ENCODE measurements at regions not wholly inside any gene's neighbourhood (a gene's known extent, or its start where the extent isn't known, plus 50 kb on each side); places are given as distances from the start of the nearest gene placed in this dataset.

GRCh38 chr12:3965046-3965445, 91.8 kb upstream of the PARP11 start:
- Histone ChIP-seq H3K4me3 (no peak overlapping the region), H3K36me3 (no peaks in the 10 kb centered on the region), H3K27ac (no peak overlapping the region), H3K4me1 (no peaks in the 10 kb centered on the region), H3K9me3 (no peaks in the 10 kb centered on the region), H3K27me3 (no peaks in the 10 kb centered on the region)
- no peak for DNase-seq (ENCODE audit: low spot score in 2 of 2)
- TF ChIP-seq POLR2A (IDR thresholded peaks at IDR 0.05) = no peak
- TF ChIP-seq POLR2AphosphoS5 (IDR thresholded peaks at IDR 0.05) = no peak
- no peak for TF ChIP-seq CTCF (IDR thresholded peaks at IDR 0.05)
- intact Hi-C loops (cut with DNase I; ENCODE audit: low total_unique reads) = no loop called here

DNA sequence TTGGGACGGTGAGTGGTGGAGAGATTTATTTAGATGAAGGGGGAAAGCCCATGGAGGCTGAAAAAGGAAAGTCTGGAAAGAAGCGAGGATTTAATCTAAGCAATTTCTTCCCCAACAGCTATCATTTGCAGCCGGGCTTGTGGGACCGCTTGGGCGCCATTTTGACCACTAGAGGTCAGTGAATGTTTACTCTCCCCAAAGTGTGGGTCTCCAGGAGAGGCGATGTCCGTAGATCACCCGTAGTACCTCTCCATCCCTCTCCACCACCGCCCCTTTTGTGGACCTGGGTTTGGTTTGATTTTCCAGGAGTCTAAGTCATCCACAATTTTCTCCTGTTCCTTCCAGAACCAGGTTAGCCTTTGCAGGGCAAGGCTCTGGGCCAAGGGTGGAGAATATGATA, 91.2 kb upstream of the PARP11 start:
- H3K9me3 ChIP-seq = no peaks in the 10 kb centered on the region
- intact Hi-C loops (cut with DNase I; ENCODE audit: low total_unique reads) = no loop called here
- H3K36me3 ChIP-seq = no peaks in the 10 kb centered on the region
- no peak for DNase-seq (ENCODE audit: low spot score in 2 of 2)
- no peaks in the 10 kb centered on the region for H3K4me1 ChIP-seq
- H3K27ac ChIP-seq = no peak overlapping the region
- no peaks in the 10 kb centered on the region for H3K27me3 ChIP-seq
- TF ChIP-seq POLR2AphosphoS5 (IDR thresholded peaks at IDR 0.05) (no peak), POLR2A (IDR thresholded peaks at IDR 0.05) (no peak), CTCF (IDR thresholded peaks at IDR 0.05) (no peak)
- H3K4me3 ChIP-seq = no peak overlapping the region

DNA sequence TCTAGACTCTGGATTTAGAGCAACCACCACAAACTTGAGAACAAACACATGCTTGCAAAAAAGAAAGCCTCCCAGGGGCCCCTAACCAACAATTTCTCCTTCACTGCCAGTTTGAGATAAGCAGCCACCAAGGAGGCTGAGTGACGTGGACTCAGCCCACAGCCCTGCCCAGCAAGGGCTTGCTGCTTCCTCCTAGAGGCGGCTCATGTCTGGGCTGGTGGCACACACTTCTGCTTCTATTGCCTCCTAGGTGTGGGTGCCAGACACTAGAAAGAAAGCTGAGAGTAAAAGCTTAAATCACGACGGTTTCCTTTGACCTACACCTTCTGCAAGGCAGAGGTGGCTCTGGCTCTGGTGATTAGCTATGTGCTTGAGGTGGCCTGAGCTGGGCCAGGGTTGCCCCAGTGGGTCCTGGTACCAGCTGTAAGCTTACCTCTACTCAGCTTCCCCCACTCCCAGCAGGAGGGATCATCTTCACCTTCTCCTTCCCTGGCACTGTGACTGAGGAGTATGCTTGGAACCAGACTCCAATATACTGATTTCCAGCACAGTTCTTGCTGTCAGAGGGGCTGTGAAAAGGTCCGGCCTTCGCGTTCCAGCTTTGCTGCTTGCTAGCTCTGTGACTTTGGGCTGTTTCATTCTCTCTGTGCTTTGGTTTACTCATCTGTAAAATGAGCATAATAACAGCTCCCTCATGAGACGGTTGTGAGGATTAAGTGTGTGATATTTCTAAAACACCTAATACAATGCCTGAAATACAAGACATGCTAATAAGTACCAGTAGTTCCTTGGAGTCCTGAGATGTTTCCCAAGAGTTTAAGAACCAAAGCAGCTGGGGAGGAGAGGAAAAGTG, 89.7 kb upstream of the PARP11 start:
- H3K4me1 ChIP-seq = no peaks in the 10 kb centered on the region
- no peaks in the 10 kb centered on the region for H3K36me3 ChIP-seq
- DNase-seq (ENCODE audit: low spot score in 2 of 2) = no peak
- H3K9me3 ChIP-seq = no peaks in the 10 kb centered on the region
- TF ChIP-seq CTCF (IDR thresholded peaks at IDR 0.05) (no peak), POLR2AphosphoS5 (IDR thresholded peaks at IDR 0.05) (no peak), POLR2A (IDR thresholded peaks at IDR 0.05) (no peak)
- no peaks in the 10 kb centered on the region for H3K27me3 ChIP-seq
- peak overlapping the region in 1 of 2 donors; percentile 31 for H3K27ac ChIP-seq
- no peak overlapping the region for H3K4me3 ChIP-seq
- intact Hi-C loops (cut with DNase I; ENCODE audit: low total_unique reads) = no loop called here

DNA sequence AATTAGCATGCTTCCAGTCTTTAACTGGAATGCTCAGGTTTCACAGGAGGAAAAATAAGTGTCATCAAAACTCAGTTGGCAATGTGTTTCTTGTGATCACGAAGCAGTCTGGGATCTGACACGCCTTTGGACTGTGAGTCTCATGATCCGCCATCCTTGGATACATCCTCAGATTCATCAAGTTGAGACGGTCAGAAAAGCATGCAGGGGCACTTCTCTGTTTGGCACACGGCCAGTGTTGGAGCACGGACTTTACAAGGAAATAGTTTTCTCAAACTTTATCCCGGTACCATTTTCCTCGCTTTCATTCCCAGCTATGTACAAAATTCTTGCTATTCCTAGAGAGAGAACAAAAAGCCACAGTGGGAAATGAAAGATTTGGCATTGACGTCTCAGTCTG, 88.4 kb upstream of the PARP11 start:
- H3K9me3 ChIP-seq = no peaks in the 10 kb centered on the region
- H3K36me3 ChIP-seq = no peaks in the 10 kb centered on the region
- TF ChIP-seq POLR2AphosphoS5 (IDR thresholded peaks at IDR 0.05) (no peak), POLR2A (IDR thresholded peaks at IDR 0.05) (no peak), CTCF (IDR thresholded peaks at IDR 0.05) (no peak)
- intact Hi-C loops (cut with DNase I; ENCODE audit: low total_unique reads) = no loop called here
- H3K27me3 ChIP-seq = no peaks in the 10 kb centered on the region
- peak in 1 of 2 donors; percentile 72 for DNase-seq (ENCODE audit: low spot score in 2 of 2)
- H3K27ac ChIP-seq = peak overlapping the region in 1 of 2 donors; percentile 31
- no peak overlapping the region for H3K4me3 ChIP-seq
- H3K4me1 ChIP-seq = no peaks in the 10 kb centered on the region

DNA sequence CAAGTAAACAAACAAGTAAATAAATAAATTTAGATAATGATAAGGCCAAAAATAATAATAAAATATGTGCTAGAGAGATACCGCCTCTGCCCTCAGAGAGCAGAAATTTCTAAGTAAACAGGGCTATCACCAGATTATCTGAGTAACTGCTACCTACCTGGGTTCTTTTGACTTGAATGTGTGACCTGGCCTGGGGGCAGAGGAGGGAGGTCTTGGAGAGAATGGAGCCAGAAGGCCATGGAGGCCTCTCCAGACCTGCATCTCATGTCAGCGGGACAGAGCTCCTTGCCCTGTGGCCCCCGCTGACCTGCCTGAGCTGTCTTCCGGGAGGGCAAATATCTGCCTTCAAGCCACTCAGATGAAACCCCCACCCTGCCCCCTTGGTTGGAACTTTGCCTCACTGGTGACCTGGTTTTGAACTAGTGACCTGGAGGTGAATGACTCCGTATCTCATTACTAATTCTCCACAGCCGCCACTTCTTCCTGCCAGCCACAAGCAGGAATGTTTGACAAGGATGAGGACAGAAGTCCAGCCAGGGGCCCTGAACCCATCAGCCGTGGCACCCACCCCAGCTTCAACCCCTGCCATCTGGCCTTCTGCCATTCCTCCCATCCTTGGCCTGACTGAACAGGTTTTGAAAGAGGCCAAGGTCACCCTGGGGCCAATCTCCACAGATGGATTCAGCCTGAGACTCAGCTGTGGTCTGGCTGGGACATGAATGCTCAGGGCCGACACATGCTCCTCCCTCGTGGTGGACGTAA, 86.8 kb upstream of the PARP11 start:
- Histone ChIP-seq H3K9me3 (no peaks in the 10 kb centered on the region), H3K4me1 (no peaks in the 10 kb centered on the region), H3K36me3 (no peaks in the 10 kb centered on the region), H3K4me3 (no peak overlapping the region), H3K27me3 (no peaks in the 10 kb centered on the region), H3K27ac (peak overlapping the region; percentile 29 to 32)
- intact Hi-C loops (cut with DNase I; ENCODE audit: low total_unique reads) = no loop called here
- DNase-seq (ENCODE audit: low spot score in 2 of 2) = peak in 1 of 2 donors; percentile 73
- TF ChIP-seq POLR2AphosphoS5 (IDR thresholded peaks at IDR 0.05) = peak in 1 of 3 donors; percentile 18
- no peak for TF ChIP-seq POLR2A (IDR thresholded peaks at IDR 0.05)

All from breast epithelium (tissue), 4 donors.